Muscle of leg (tissue), 3 donors: ENCODE measurements at regions not wholly inside any gene's neighbourhood (a gene's known extent, or its start where the extent isn't known, plus 50 kb on each side); places are given as distances from the start of the nearest gene placed in this dataset.
A peak's percentile ranks its signal among the peaks of the same experiment; 100 is the strongest.

Experiments
- DNase-seq: peaks from one replicate; pipeline ENCODE4 v3.0.0; 2013
- H3K27ac ChIP-seq: one replicate; pipeline ENCODE4 v1.5.1; 2013; ENCODE audit warnings: mild to moderate bottlenecking, low read length, control low read depth
- H3K27me3 ChIP-seq: one replicate; pipeline ENCODE4 v1.6.1; 2013; ENCODE audit warnings: low read length; ENCODE audit not compliant: control insufficient read depth, insufficient read depth
- H3K36me3 ChIP-seq: one replicate; pipeline ENCODE4 v1.6.1; 2013; ENCODE audit warnings: low read length; ENCODE audit not compliant: control insufficient read depth, insufficient read depth
- H3K4me1 ChIP-seq: one replicate; pipeline ENCODE4 v1.6.1; 2013; ENCODE audit warnings: low read length; ENCODE audit not compliant: control insufficient read depth, insufficient read depth
- H3K4me3 ChIP-seq: one replicate; pipeline ENCODE4 v1.5.1; 2013; ENCODE audit warnings: low read length, control low read depth
- H3K9me3 ChIP-seq: replicated peaks from 2 replicates; pipeline ENCODE4 v1.6.1; 2013; ENCODE audit warnings: low read depth, low read length; ENCODE audit not compliant: control insufficient read depth
- WGBS: methylation state at CpG from one replicate; pipeline ENCODE4 v1.1.5; 2013; ENCODE audit warnings: missing lambda C conversion rate; ENCODE audit not compliant: insufficient coverage; 5-methylcytosine and 5-hydroxymethylcytosine counted together

DNA sequence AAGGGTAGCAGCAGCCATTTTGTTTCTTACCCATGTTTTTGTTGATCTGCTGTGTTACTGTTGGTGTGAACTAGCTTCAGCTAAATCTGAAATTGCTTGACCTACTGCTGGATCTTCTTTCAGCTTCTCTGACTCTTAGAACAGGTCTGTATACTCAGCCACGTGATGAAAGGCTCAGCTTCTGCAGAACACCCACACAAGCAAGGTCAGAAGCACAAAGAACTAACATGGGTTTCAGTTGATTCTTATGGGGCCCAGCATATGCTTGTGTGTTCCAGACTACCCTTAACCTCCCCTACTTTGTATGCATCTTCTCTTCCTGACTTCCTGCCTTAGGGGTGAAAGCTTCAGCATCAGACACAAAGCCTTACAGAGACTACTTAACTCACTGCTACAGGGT lies 186.8 kb downstream of the HGF start:
- H3K9me3 ChIP-seq, result no peaks in the 10 kb centered on the region
- WGBS, result 60% methylated on average over 1 of the region's 1 CpG
- no peaks in the 10 kb centered on the region for H3K36me3 ChIP-seq
- no peak overlapping the region for H3K4me3 ChIP-seq
- no peak for DNase-seq
- H3K27ac ChIP-seq, result no peak overlapping the region
- H3K4me1 ChIP-seq, result no peaks in the 10 kb centered on the region
- H3K27me3 ChIP-seq, result no peaks in the 10 kb centered on the region

DNA sequence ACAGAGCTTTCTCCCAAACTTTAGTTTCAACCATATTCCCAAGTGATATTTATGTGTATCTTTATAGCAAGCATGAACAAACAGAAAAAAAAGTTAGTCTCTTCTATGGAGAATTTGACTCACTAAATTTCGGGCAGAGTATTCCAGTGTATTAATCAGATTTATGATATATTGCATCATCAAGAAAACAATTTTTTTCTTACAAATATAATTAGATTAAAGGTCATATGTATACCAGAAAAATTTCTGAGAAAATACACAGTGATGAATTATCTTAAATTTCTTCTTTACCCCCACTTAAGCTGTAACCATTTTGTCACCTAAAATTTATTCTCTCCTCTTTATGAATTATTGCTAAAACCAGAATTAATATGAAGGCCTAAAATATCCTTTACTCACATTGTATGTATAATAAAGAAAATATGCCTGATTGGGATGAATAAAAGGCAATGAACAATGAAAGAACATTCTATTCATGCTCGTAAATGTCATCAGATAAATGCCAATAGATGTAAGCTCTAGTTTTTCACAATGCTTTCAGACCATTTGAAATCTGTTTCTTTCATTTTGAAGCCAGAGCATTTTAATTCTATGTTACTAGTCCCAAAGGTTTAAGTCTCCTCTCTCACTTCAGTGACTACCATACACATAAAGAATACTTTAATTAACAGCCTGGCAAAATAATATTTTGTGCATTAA lies 192.1 kb downstream of the HGF start:
- no CpG with 5 or more reads among the region's 2 CpGs for WGBS
- DNase-seq, result no peak
- no peaks in the 10 kb centered on the region for H3K9me3 ChIP-seq
- H3K4me3 ChIP-seq, result no peak overlapping the region
- no peaks in the 10 kb centered on the region for H3K27me3 ChIP-seq
- H3K27ac ChIP-seq, result no peak overlapping the region
- no peaks in the 10 kb centered on the region for H3K36me3 ChIP-seq
- no peaks in the 10 kb centered on the region for H3K4me1 ChIP-seq

DNA sequence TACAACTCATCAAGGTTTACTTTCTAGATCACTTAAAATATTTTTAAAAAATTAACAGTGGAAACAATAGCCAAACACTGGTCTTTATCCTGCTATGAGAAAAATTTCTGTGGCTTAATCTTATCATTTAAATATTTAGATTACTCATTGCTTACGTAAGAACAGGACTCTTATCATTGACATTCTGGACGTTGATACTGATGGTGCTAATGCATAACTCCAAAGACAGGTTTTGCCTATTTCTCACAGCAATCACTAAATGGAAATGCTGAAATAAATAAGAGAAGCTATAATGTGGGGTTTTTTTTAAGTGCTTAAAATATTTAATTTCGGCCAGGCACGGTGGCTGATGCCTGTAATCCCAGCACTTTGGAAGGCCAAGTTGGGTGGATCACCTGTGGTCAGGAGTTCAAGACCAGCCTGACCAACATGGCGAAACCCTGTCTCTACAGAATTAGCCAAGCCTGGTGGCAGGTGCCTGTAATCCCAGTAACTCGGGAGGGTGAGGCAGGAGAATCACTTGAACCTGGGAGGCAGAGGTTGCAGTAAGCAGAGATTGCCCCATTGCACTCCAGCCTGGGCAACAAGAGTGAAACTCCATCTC lies 195.0 kb downstream of the HGF start:
- Histone ChIP-seq H3K27me3 (no peaks in the 10 kb centered on the region), H3K9me3 (no peaks in the 10 kb centered on the region), H3K27ac (no peak overlapping the region), H3K4me1 (no peaks in the 10 kb centered on the region), H3K4me3 (no peak overlapping the region), H3K36me3 (no peaks in the 10 kb centered on the region)
- DNase-seq, result no peak
- 98% methylated on average over 4 of the region's 6 CpGs for WGBS

DNA sequence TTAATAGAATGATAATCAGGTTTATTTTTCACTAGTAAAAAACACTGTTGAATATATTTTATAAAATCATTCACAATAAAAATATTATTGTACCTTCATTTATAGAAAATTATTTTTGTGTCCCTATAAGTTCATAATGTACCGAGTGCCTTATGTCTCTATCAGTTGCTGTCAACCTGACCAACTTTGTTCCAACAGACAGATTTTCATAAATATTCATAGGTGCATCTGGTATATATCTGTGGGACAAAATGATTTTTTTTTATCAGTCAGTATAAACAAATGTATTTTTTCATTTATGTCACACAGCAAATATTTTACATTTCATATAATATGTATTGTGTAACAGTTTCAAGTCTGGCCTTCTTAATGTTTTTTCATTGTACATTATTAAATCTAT lies 195.9 kb downstream of the HGF start:
- no peak for DNase-seq
- Histone ChIP-seq H3K36me3 (no peaks in the 10 kb centered on the region), H3K27ac (no peak overlapping the region), H3K9me3 (no peaks in the 10 kb centered on the region), H3K4me3 (no peak overlapping the region), H3K4me1 (no peaks in the 10 kb centered on the region), H3K27me3 (no peaks in the 10 kb centered on the region)
- WGBS, result no CpG with 5 or more reads among the region's 1 CpG

DNA sequence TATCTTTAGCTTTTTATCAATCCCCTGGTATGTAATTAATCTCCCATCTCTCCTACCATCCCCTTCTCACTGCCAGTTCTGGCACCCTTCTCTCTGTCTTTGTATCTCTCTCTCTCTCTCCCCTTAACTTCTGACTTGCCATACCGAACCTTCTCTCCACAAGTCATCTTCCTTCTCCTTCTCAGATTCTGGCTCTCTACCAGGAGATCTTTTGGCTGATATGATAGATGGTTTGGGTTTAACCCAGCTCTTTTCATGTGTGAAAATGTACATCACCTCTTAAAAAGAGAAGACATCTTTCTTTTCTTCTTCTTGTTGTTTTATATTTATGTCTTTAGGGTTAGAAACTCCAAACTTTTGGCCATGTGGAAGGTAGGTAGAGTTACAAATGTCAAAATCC lies 196.7 kb downstream of the HGF start:
- WGBS, result no CpG with 5 or more reads among the region's 1 CpG
- no peaks in the 10 kb centered on the region for H3K9me3 ChIP-seq
- no peaks in the 10 kb centered on the region for H3K27me3 ChIP-seq
- no peak for DNase-seq
- H3K4me1 ChIP-seq, result no peaks in the 10 kb centered on the region
- H3K4me3 ChIP-seq, result no peak overlapping the region
- H3K36me3 ChIP-seq, result no peaks in the 10 kb centered on the region
- no peak overlapping the region for H3K27ac ChIP-seq

DNA sequence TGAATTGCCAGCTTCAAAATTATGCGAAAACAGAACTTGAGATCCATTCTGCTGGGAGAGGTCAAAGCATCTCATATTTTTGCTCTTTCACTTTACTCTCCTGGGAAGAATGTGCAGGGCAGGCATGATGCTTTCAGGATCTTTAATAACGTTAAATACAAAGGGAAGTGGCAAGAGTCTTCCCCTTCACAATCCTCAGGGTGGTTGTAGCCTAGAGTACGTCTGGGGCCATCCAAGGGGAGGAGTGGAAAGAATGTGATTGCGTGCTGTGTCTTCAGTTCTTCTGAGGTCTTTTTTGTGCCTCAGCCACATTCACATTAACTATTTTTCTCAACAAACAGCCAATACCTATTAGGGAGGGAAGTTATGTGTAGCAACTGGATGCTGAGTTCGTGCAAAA lies 207.3 kb downstream of the HGF start:
- Histone ChIP-seq H3K27ac (no peak overlapping the region), H3K27me3 (no peaks in the 10 kb centered on the region), H3K4me1 (no peaks in the 10 kb centered on the region), H3K36me3 (no peaks in the 10 kb centered on the region), H3K4me3 (no peak overlapping the region), H3K9me3 (no peaks in the 10 kb centered on the region)
- DNase-seq, result peak; percentile 18
- no CpG with 5 or more reads among the region's 5 CpGs for WGBS

DNA sequence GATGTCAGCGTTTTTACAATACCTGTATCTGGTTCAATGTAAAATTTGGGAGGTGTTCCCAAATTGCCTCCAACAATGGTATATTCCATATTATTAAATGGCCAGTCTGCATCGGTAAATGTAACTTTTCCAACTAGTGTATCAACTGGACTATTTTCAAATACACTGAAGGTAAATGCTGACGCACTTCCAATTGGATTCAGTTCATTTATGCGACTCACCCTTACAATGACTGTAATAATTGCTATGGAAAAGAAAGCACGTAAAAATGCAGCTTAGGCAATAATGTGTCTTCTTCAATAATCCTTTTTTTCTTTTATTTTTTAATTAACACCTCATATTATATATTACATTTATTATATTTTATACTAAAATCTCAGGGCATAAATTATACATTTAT lies 209.1 kb downstream of the HGF start:
- no peak for DNase-seq
- Histone ChIP-seq H3K36me3 (no peaks in the 10 kb centered on the region), H3K27me3 (no peaks in the 10 kb centered on the region), H3K4me3 (no peak overlapping the region), H3K9me3 (no peaks in the 10 kb centered on the region), H3K4me1 (no peaks in the 10 kb centered on the region), H3K27ac (no peak overlapping the region)
- whole genome bisulfite sequencing, result no CpG with 5 or more reads among the region's 5 CpGs

DNA sequence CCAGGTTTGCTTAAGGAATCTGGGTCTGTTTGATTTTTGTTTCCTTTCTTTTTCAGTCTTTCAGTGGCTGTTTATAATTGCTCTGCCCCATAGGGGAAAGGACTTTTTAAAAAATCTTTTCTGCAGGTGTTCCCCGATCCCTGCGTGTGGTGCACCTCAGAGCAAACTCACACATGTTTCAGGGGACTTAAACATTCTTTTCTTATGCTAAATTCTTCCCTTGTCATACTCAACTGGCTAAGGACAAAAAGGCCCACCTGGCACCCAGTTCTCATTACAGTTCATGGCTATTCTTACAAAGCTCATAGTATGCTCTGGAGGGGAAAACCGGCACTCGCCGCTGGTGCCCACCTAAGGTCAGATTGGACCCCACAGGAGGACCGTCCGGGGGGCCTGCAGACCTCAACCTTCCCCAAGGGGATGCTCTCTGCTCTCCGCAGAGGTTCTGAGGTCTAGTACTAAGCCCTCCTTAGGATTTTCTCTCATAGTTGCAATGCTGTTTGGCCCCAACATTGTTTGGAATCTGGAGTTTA lies 220.3 kb downstream of the HGF start:
- Histone ChIP-seq H3K4me3 (no peak overlapping the region), H3K9me3 (no peaks in the 10 kb centered on the region), H3K27me3 (no peaks in the 10 kb centered on the region), H3K36me3 (no peaks in the 10 kb centered on the region), H3K4me1 (no peaks in the 10 kb centered on the region), H3K27ac (no peak overlapping the region)
- 60% methylated on average over 2 of the region's 8 CpGs for WGBS
- no peak for DNase-seq

DNA sequence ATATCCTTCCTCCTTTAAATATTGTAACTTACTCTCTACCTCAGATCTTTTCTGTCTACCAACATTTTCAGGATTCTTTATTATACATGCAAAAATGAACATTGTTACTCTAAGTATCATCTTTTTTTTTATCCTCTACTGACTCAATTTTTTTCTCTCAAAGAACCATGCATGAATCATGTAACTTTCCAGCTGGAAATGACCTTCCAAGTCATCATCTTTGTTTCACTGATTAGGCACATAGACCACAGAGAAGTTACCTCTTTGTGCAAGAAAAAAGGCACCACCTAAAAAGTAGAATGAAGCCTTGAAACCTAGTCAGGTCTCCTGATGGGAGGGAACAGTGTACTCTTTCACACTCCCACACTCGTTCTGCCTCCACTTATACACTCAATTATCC lies 234.9 kb downstream of the HGF start:
- Histone ChIP-seq H3K4me3 (no peak overlapping the region), H3K4me1 (no peaks in the 10 kb centered on the region), H3K9me3 (no peaks in the 10 kb centered on the region), H3K27me3 (no peaks in the 10 kb centered on the region), H3K27ac (no peak overlapping the region), H3K36me3 (no peaks in the 10 kb centered on the region)
- no peak for DNase-seq
- WGBS, result 100% methylated on average over 1 of the region's 1 CpG

DNA sequence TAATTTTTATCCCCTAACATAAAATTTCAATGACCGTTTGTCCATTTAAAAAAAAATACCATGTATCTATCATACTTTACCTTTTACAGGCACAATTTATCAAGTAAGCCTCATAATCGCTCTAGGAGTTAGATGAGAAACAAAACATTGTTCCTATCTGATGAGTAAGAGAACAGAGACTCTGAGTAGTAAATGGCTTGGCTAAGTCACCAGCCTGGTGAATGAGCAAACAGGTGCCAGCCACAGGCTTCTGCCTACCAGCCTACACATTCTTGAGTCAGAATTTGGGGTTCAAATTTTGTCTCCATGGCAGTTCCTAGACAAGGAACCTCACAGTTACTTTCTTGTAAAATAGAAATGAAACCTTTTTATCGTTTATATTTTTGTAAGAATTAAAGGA lies 235.4 kb downstream of the HGF start:
- H3K4me1 ChIP-seq, result no peaks in the 10 kb centered on the region
- no peaks in the 10 kb centered on the region for H3K36me3 ChIP-seq
- no peaks in the 10 kb centered on the region for H3K27me3 ChIP-seq
- H3K9me3 ChIP-seq, result no peaks in the 10 kb centered on the region
- WGBS, result no CpG with 5 or more reads among the region's 3 CpGs
- no peak overlapping the region for H3K27ac ChIP-seq
- no peak for DNase-seq
- H3K4me3 ChIP-seq, result no peak overlapping the region
